Hypothalamus (tissue), 51 donors: ENCODE measurements at regions not wholly inside any gene's neighbourhood (a gene's known extent, or its start where the extent isn't known, plus 50 kb on each side); places are given as distances from the start of the nearest gene placed in this dataset.

Source experiments
- DNase-seq, 51 donors: peaks; one replicate each; lab custom pipeline; 2025; lab: John Stamatoyannopoulos, UW

- DNase-seq = no peak
Measured at GRCh38 chr2:144847347-144848080, 327.6 kb upstream of the ZEB2 start.

DNA sequence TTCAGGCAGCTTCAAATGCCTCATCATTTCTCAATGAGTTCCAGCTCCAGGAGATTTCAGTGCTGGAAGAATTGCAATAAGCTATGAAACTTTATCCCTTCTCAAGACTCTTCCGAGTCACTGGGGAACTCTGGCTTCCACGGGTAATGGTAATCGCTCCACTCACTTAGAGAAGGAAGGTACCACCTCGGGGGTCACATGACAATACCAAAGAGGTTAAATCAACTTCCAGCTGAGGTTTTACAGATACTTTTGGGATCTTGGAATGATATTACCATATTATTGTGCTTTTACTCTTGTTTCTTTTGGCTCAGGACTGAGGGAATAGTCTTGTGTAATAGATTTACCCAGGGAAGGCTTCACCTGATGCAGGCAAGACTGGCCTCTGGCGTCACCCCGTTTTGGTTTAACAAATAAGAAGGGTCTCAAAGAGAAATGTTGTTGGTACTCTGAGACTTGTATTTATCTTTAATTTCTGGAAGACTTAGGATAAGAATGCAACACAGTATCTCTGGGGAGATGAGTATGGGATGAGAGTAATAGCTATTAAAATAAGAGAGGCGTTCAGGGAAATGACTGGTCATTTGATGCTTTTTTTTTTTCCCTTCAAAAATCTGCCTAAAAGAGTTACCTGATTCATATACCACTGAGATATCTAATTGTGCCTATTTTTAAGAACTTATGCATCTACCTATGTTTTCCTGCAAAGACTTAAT is 316.9 kb upstream of the ZEB2 start:
- no peak for DNase-seq

- no peak for DNase-seq
Measured at GRCh38 chr2:144835634-144836350, 315.9 kb upstream of the ZEB2 start.

DNA sequence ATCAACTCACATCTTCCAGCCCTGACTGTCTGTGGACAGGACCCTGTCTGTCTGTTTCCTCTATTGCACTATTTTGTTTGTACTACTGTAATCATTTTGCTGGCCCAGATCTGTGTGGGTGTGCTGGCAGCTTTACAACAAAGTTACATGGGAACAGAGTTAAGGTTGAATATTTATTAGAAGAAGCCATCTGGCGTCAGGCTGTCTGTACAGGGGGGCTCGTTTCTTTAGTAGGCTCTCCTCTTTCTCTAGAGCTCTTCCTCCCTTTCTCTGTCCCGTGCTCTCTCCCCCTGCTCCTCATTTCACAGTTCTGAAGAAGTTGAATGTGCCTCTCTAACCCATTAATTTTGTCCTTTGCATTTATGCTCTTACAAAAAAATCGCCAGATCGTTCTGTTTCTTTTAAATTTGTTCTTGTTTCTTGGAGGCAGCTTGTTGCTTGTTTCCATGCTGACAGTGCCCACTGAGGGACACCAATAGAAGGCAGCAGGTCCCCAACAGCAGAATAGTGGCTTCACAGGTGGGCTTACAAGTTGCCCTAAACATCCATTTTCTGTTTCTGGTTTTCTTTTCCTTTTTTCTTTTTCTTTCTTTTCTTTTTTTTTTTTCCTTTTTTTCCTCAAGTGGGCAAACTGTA is 315.2 kb upstream of the ZEB2 start:
- no peak for DNase-seq

DNA sequence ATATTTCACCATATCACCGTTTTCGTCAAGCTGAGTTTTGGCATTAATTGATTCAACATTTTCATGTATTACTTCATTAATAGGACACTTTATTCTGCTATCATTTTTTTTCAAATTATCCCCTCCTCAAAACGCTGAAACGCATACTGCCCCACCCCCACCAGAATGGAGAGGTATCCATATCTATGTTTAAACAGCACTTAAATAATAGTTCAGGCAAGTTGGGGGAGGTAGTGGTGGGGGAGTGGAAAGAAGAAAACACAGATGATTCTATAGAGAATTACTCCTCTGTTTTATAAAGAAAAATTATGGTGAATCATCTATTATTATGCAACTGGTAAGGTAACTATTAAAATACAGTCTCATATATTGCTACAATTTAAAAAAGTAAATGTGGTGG is 314.4 kb upstream of the ZEB2 start:
- no peak for DNase-seq

GRCh38 chr2:144833075-144833637 is 313.2 kb upstream of the ZEB2 start:
- no peak for DNase-seq

GRCh38 chr2:144832048-144832447 is 312.1 kb upstream of the ZEB2 start:
- peak in 2 of 51 donors; percentile 1 to 7 for DNase-seq

GRCh38 chr2:144830543-144830942 is 310.6 kb upstream of the ZEB2 start:
- DNase-seq = no peak

DNA sequence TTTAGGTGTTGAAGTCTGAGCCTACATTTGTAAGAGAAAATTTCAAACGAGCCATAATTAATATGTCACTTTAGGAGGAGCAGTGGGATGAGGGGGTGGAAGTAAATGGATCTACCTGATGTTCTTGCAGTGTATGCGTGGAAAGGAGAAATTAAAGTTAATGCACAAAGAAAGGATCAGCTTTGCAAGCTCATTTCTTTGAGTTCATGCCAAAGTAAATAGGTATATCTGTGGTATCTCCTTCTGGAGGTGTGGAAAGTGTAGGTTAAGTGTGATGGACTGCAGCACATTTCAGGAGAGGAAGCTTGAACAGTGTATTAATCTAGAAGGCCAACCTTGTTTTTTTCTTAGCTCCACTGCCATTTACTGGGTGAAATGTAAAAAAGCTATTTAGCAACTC is 307.5 kb upstream of the ZEB2 start:
- DNase-seq = peak in 1 of 51 donors; percentile 35

- DNase-seq = no peak
Measured at GRCh38 chr2:144826105-144826504, 306.2 kb upstream of the ZEB2 start.

DNA sequence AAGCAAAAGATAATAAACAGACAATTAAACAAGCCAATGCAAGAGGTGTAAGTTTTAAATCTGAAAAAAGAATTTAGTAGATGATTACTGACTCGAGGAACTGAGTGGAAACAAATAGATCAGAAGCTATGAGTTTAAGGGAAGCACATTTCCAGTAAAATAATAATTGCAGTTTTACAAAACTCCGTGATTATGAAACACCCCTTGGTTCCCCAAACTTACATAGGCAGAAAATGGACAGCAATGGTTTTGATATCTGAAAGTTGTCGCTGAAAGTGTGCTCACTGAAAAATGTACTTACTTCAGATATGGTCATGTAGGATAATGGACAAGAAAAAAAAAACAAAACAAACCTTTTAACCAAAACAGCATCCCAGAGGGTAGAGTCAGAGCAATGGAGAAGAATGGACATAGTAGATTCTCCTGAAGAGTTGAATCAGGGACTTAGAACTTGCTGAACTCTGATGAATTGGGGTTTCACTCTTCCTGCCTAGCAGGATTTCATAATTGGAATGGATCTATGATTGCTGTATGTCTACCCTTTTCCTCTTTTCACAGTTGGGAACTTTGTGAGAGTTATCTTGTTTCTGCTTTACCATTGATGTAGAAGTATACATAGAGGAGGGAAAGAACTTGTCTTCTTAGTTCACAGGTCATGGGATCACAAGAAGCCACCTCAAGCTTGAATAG is 305.6 kb upstream of the ZEB2 start:
- no peak for DNase-seq

GRCh38 chr2:144824306-144825080 is 304.6 kb upstream of the ZEB2 start:
- DNase-seq = no peak

DNA sequence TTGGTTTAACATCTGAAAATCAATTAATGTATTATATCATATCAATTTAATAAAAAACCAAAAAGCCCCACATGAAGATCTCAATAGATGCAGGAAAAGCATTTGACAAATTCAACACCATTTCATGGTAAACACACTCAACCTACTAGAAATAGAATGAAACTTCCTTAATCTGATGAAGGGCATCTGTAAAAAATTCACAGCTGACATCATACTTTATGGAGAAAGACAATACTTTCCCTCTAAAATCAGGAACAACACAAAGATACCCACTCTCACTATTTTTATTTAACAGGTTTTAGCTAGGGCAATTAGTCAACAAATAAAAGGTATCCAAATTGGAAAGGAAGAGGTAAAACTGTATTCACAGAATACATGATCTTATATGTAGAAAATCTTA is 303.0 kb upstream of the ZEB2 start:
- no peak for DNase-seq

GRCh38 chr2:144812288-144812687 is 292.4 kb upstream of the ZEB2 start:
- DNase-seq = no peak

DNA sequence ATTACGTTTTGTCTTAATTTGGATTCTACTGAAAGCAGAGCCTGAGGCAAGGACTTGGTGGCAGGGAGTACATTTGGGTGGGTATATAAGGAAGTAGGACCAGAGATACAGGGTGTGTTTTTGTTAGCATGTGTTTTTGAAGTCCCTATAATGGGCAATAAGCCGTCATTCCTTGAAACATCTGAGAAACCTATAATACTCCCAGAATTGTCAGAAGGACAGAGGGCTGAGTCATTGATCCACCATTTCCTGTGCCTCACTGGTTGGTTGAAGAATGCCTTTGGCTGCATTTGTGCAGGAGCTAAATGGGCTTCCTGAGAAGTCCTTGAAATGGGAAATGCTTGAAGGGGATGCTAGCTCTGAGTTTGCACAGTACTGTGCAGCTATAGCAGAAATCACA is 281.8 kb upstream of the ZEB2 start:
- no peak for DNase-seq

DNA sequence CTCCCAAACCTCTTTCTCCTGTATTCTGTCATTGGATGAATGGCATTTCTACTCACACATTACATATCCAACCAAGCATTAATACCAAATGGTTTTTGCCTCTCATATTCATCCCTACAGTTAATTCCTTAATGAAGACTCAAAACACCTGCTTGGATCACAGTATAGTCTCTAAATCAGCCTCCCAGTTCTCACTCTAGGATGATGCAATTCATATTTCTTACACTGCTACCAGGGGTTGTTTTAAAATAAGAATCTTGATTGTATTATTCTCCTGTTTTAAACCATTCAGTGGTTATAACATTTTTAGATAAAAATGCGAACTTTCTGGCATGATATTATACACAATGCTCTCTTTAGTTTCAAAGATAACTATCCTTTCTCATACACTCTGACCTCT is 281.4 kb upstream of the ZEB2 start:
- DNase-seq = no peak

DNA sequence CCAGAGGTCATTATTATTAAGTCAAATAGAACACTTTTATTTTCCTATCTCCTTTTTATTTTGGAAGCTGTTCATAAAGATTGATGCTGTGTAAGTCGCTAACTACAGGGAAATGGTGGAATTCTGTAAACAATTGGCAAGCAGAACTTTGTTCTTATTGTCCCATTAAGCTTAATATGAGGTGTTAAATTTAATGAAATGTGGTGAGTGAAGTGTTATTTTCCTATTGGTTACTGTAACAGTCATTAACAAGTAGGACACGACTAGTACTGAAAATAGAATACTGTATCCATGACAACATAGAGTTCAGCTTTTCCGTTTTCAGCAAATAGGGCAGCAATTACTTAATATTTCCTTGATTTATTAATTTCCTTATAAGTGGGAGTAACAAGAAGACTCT is 279.1 kb upstream of the ZEB2 start:
- DNase-seq = no peak

DNA sequence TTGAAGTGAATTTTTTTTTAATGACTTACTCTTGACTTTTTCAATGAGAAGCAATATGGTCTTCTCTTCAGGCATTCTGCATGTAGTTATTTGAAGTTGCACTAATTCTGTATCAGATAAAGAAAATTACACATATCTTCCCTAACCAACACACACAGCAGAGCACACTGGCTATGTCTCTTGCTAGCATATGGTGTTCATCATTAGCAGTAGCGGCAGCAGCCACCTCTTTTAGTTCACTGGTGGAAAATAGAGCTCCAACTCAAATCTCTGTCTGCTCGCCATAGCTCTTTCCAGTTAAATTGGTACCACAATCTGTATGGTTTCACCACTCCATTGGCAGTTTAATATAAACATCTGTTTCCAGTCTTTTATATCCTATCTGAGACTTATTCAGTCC is 278.1 kb upstream of the ZEB2 start:
- no peak for DNase-seq

DNA sequence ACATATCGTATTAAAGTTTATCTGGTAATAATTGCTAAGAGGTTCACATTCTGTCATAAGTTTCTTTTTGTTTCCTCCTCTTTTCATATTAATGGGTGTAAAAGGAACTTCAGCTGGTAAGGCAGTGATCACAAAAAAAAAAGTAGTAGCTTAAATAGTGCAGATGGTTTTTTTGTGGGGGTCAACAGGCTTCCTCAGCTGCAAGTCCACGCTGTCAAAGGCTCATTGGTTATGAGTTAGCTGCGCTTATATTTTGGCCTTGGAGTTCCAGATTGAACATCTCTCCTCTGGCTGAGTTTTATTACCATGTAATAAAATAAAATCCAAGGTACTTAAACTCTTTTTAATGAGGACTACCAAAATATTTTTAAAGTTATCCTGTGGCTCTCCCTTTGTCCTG is 277.0 kb upstream of the ZEB2 start:
- DNase-seq = no peak

DNA sequence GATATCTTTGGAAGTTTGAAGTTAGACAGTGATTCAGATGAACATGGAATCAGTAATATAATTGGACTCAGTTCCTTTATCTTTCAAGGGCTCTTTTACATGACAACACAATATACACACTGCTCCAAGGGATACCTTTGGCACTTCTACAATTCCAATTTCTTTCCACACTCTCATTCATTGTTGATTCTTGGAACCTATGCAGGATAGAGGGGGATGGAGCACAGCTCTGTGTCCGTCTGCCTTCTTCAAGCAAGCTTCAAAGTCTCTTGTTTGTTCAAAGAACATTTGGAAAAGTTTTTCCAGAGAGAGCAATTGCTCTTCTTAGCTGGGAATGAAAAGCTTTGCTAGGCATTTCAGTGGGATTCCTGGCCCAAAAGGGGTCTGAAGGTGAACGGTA is 276.2 kb upstream of the ZEB2 start:
- DNase-seq = no peak
